OCI-LY7 (cell line): ENCODE measurements at regions not wholly inside any gene's neighbourhood (a gene's known extent, or its start where the extent isn't known, plus 50 kb on each side); places are given as distances from the start of the nearest gene placed in this dataset.

Experiments
- BruUV-seq: library from RNA; stranded (reverse); fragments of 400-500 nt; replicated peaks from 2 replicates; lab custom pipeline; 2021; lab: Mats Ljungman, UMichigan
- CTCF ChIA-PET: fragments of 300-600 bp; sonication (Branson Sonifier 250); formaldehyde crosslinking; loops from one replicate; lab custom pipeline; 2022; ENCODE audit warnings: antibody characterized with exemption; ENCODE audit not compliant: unreplicated experiment; lab: Charles Lee
- POLR2A ChIA-PET: fragments of 300-600 bp; sonication (Branson Sonifier 250); formaldehyde crosslinking; loops from one replicate; lab custom pipeline; 2022; ENCODE audit warnings: antibody characterized with exemption; lab: Charles Lee
- DNase-seq: peaks from one replicate; pipeline ENCODE4 v3.0.0-alpha.2; 2015; ENCODE audit warnings: low spot score
- H2AFZ ChIP-seq: fragments of 200-600 bp; sonication (generic), shearing (Covaris generic); 2 replicates; pipeline ENCODE4 v1.6.1; 2014; ENCODE audit warnings: mild to moderate bottlenecking, antibody characterized with exemption, low read length, moderate library complexity
- H3K27ac ChIP-seq: fragments of 200-600 bp; sonication (generic); 2 replicates; pipeline ENCODE4 v1.5.1; 2014; ENCODE audit warnings: mixed run types, low read depth, mild to moderate bottlenecking, moderate library complexity, low read length, inconsistent platforms; ENCODE audit not compliant: poor library complexity, severe bottlenecking
- H3K36me3 ChIP-seq: fragments of 200-600 bp; sonication (generic); 2 replicates; pipeline ENCODE4 v1.6.1; 2014; ENCODE audit warnings: mild to moderate bottlenecking, antibody characterized with exemption, low read length, moderate library complexity, mixed read lengths; ENCODE audit not compliant: insufficient read depth
- H3K4me1 ChIP-seq: fragments of 200-600 bp; sonication (generic); 2 replicates; pipeline ENCODE4 v1.5.1; 2014; ENCODE audit warnings: mild to moderate bottlenecking, low read length; ENCODE audit not compliant: insufficient read depth, poor library complexity, severe bottlenecking
- H3K4me2 ChIP-seq: fragments of 200-600 bp; sonication (generic); 2 replicates; pipeline ENCODE4 v1.6.1; 2014; ENCODE audit warnings: mild to moderate bottlenecking, low read length
- H3K4me3 ChIP-seq: fragments of 200-600 bp; sonication (generic); 2 replicates; pipeline ENCODE4 v1.5.1; 2014; ENCODE audit warnings: mild to moderate bottlenecking, low read depth, low read length; ENCODE audit not compliant: poor library complexity, severe bottlenecking
- H3K79me2 ChIP-seq: fragments of 200-600 bp; sonication (generic); 2 replicates; pipeline ENCODE4 v1.6.1; 2016; ENCODE audit warnings: low read depth, mild to moderate bottlenecking, low read length, moderate library complexity, mixed read lengths; ENCODE audit not compliant: insufficient read depth
- H3K9me2 ChIP-seq: fragments of 200-600 bp; sonication (generic); 2 replicates; pipeline ENCODE4 v1.6.1; 2016; ENCODE audit warnings: mild to moderate bottlenecking, low read length, mixed read lengths; ENCODE audit not compliant: insufficient read depth
- H3K9me3 ChIP-seq: fragments of 200-600 bp; sonication (generic); 2 replicates; pipeline ENCODE4 v1.6.1; 2014; ENCODE audit warnings: mild to moderate bottlenecking, mixed run types, low read length, mixed read lengths
- H4K20me1 ChIP-seq: fragments of 200-600 bp; sonication (generic); 2 replicates; pipeline ENCODE4 v1.6.1; 2014; ENCODE audit warnings: mild to moderate bottlenecking, antibody characterized with exemption, low read length, moderate library complexity, mixed read lengths; ENCODE audit not compliant: insufficient read depth
- CTCF ChIP-seq: fragments of 200-600 bp; sonication (generic); conservative IDR thresholded peaks from 2 replicates; pipeline ENCODE4 v1.5.1; 2014; ENCODE audit warnings: mild to moderate bottlenecking, antibody characterized with exemption, low read length, moderate library complexity, mixed read lengths
- EZH2phosphoT487 ChIP-seq: fragments of 200-600 bp; sonication (generic); IDR thresholded peaks from 2 replicates; pipeline ENCODE4 v1.6.1; 2018; ENCODE audit warnings: low read depth, borderline replicate concordance, mild to moderate bottlenecking, mixed run types, antibody characterized with exemption, low read length, moderate library complexity, mixed read lengths
- intact Hi-C: fragments of 100-400 bp; cut with micrococcal nuclease; formaldehyde crosslinking; loops from one replicate; pipeline ENCODE4 v1.10.0; 2022; ENCODE audit not compliant: unreplicated experiment

DNA sequence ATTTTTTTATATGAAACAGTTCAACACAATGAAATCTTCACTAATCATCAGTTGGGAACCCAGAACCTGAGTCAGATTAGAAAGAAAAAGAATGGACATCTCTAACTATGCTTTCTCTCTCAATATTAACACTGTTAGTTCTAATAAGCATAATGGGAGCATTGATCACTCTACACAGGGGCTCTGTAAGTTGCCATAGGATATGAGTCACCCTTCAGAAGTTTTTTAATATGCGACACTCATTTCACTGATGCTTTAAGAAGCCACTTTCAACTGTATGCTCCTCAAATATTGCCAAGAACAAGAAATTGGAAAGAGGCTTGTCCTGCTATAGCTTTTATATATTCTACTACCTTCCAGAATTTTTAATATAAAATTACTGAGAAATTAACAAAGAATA is 187.0 kb downstream of the AASDH start:
- TF ChIP-seq CTCF (no peak), EZH2phosphoT487 (no peak)
- H3K9me2 ChIP-seq: no peaks in the 10 kb centered on the region
- no peaks in the 10 kb centered on the region for H3K9me3 ChIP-seq
- H3K27ac ChIP-seq: no peak overlapping the region
- H3K79me2 ChIP-seq: no peaks in the 10 kb centered on the region
- H3K36me3 ChIP-seq: no peaks in the 10 kb centered on the region
- no peaks in the 10 kb centered on the region for H3K4me1 ChIP-seq
- no peak overlapping the region for H2AFZ ChIP-seq
- no peak overlapping the region for H3K4me2 ChIP-seq
- ChIA-PET CTCF (no interaction called here), POLR2A (no interaction called here)
- no TSS peak for BruUV-seq
- no peak for DNase-seq
- H4K20me1 ChIP-seq: no peaks in the 10 kb centered on the region
- no peak overlapping the region for H3K4me3 ChIP-seq
- intact Hi-C loops: no loop called here

GRCh38 chr4:56198265-56198664 is 189.0 kb downstream of the AASDH start:
- H3K9me2 ChIP-seq: no peaks in the 10 kb centered on the region
- H3K79me2 ChIP-seq: no peaks in the 10 kb centered on the region
- no TSS peak for BruUV-seq
- H3K4me2 ChIP-seq: no peak overlapping the region
- no peaks in the 10 kb centered on the region for H3K9me3 ChIP-seq
- H2AFZ ChIP-seq: no peak overlapping the region
- no peak for DNase-seq
- H3K4me1 ChIP-seq: no peaks in the 10 kb centered on the region
- CTCF ChIA-PET: no interaction called here
- POLR2A ChIA-PET: no interaction called here
- H3K27ac ChIP-seq: no peak overlapping the region
- no peaks in the 10 kb centered on the region for H4K20me1 ChIP-seq
- TF ChIP-seq CTCF (no peak), EZH2phosphoT487 (no peak)
- intact Hi-C loops: no loop called here
- no peak overlapping the region for H3K4me3 ChIP-seq
- no peaks in the 10 kb centered on the region for H3K36me3 ChIP-seq

DNA sequence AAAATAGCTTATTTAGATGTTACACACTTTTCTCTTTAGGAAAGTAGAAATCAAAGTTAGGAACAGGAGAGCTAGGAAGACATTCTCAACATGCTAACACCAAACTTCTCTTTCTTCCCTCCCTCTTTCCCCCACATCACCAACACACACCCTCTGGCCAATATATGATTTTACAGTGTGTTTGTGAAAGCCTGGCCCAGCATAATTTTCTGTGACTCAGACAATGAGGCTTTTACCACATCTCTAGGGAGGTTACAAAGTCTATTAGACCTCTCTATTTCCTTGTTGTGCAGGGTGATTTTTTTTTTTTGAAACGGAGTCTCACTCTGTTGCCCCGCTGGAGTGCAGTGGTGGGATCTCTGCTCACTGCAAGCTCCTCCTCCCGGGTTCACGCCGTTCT is 189.9 kb downstream of the AASDH start:
- POLR2A ChIA-PET: interaction anchor here (0.5 to 0.7 kb wide), 3 partner anchors 27 to 670 kb away, joined by 3 to 4 read pairs (median 4); no protein-coding TSS in a partner anchor
- Histone ChIP-seq H3K4me1 (no peaks in the 10 kb centered on the region), H3K79me2 (no peaks in the 10 kb centered on the region), H3K9me2 (no peaks in the 10 kb centered on the region), H2AFZ (no peak overlapping the region), H3K9me3 (no peaks in the 10 kb centered on the region), H3K36me3 (no peaks in the 10 kb centered on the region), H4K20me1 (no peaks in the 10 kb centered on the region), H3K4me2 (no peak overlapping the region), H3K4me3 (no peak overlapping the region), H3K27ac (no peak overlapping the region)
- TF ChIP-seq CTCF: no peak
- TF ChIP-seq EZH2phosphoT487: no peak
- intact Hi-C loops: no loop called here
- BruUV-seq: no TSS peak
- DNase-seq: no peak
- CTCF ChIA-PET: no interaction called here
